ENCODE measurements at regions not wholly inside any gene's neighbourhood (a gene's known extent, or its start where the extent isn't known, plus 50 kb on each side); places are given as distances from the start of the nearest gene placed in this dataset.

- TF ChIP-seq, protein P1, sequence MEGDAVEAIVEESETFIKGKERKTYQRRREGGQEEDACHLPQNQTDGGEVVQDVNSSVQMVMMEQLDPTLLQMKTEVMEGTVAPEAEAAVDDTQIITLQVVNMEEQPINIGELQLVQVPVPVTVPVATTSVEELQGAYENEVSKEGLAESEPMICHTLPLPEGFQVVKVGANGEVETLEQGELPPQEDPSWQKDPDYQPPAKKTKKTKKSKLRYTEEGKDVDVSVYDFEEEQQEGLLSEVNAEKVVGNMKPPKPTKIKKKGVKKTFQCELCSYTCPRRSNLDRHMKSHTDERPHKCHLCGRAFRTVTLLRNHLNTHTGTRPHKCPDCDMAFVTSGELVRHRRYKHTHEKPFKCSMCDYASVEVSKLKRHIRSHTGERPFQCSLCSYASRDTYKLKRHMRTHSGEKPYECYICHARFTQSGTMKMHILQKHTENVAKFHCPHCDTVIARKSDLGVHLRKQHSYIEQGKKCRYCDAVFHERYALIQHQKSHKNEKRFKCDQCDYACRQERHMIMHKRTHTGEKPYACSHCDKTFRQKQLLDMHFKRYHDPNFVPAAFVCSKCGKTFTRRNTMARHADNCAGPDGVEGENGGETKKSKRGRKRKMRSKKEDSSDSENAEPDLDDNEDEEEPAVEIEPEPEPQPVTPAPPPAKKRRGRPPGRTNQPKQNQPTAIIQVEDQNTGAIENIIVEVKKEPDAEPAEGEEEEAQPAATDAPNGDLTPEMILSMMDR (IDR thresholded peaks at IDR 0.05): no peak
- TF ChIP-seq POLR2AphosphoS5 (IDR thresholded peaks at IDR 0.05) (no peak), POLR2A (IDR thresholded peaks at IDR 0.05) (no peak), EP300 (IDR thresholded peaks at IDR 0.05; ENCODE audit: low read depth) (no peak)
Measured at GRCh38 chr3:126274735-126275619, 82.2 kb downstream of the KLF15 start.
